Heart right ventricle (tissue), 16 donors: ENCODE measurements at regions not wholly inside any gene's neighbourhood (a gene's known extent, or its start where the extent isn't known, plus 50 kb on each side); places are given as distances from the start of the nearest gene placed in this dataset.

Experiments
- ATAC-seq, 8 donors: fragments of 200-7000 bp; cut with Tn5 transposase; one replicate each; pipeline ENCODE4 v1.9.1; 2020; ENCODE audit warnings: mild to moderate bottlenecking in 8 of 8, moderate library complexity in 8 of 8, moderate number of reproducible peaks in 1 of 8
- DNase-seq, 2 donors: peaks; one replicate each; pipeline ENCODE4 v3.0.0-alpha.2; 2020
- H3K27ac ChIP-seq, 10 donors: fragments of 200-600 bp; sonication (generic) in 2 of 10; one replicate each; pipeline versions ENCODE4 v1.5.0 to v1.8.0; 2020 to 2022; ENCODE audit warnings: mild to moderate bottlenecking in 3 of 10
- H3K27me3 ChIP-seq, 7 donors: fragments of 200-600 bp; one replicate each; pipeline ENCODE4 v1.8.0; 2021 to 2022; ENCODE audit warnings: mild to moderate bottlenecking in 2 of 7
- H3K36me3 ChIP-seq, 9 donors: fragments of 200-600 bp; sonication (generic) in 1 of 9; one replicate each; pipeline versions ENCODE4 v1.5.0 to v1.8.0; 2020 to 2022; ENCODE audit warnings: mild to moderate bottlenecking in 2 of 9
- H3K4me1 ChIP-seq, 9 donors: fragments of 200-600 bp; sonication (generic) in 1 of 9; one replicate each; pipeline versions ENCODE4 v1.5.0 to v1.8.0; 2020 to 2022; ENCODE audit warnings: mild to moderate bottlenecking in 4 of 9
- H3K4me3 ChIP-seq, 10 donors: fragments of 200-600 bp; sonication (generic) in 2 of 10; one replicate each; pipeline versions ENCODE4 v1.5.0 to v1.8.0; 2020 to 2022; ENCODE audit warnings: mild to moderate bottlenecking in 7 of 10, moderate library complexity in 2 of 10
- H3K9me3 ChIP-seq, 11 donors: fragments of 200-600 bp in 10 of 11; sonication (generic) in 2 of 11; one replicate each; pipeline versions ENCODE4 v1.5.0 to v1.8.0; 2013 to 2022; ENCODE audit warnings: mild to moderate bottlenecking in 2 of 11, control low read depth in 1 of 11, moderate library complexity in 1 of 11
- CTCF ChIP-seq, 9 donors: fragments of 200-600 bp; sonication (generic) in 2 of 9; IDR thresholded peaks; one replicate each; pipeline versions ENCODE4 v1.5.0 to v1.8.0; 2021 to 2022; ENCODE audit warnings: antibody characterized with exemption in 9 of 9, mild to moderate bottlenecking in 5 of 9, moderate library complexity in 1 of 9
- WGBS, 2 donors: extraction: QIAGEN DNeasy Blood & Tissue Kit; methylation state at CpG; one replicate each; pipeline ENCODE4 v1.1.7; 2013; ENCODE audit warnings: inconsistent platforms in 1 of 2; 5-methylcytosine and 5-hydroxymethylcytosine counted together
- intact Hi-C, 10 donors: fragments of 100-400 bp; cut with DNase I; formaldehyde crosslinking; loops; one replicate each; pipeline versions ENCODE4 v1.11.1 to v1.14.2; 2022
- donor health status: Arrhythmogenic right ventricular cardiomyopathy.
- donor health status: ischemic (EF 13 %, LVEDD 7.1; RV severe dilation, severe dysfunction).
- donor health status: healthy with polysubstance abuse.
- donor health status: DM: no; HTN: yes; CAD: no.
- donor health status: DM: no; HTN: no; CAD: no.
- donor health status: ischemic (EF 25% LVEDD 6.9; RV normal size, moderate dysfunction).
- donor health status: ischemic (EF 25% LVEDD 5.7; RV mildly dilated, moderate dysfunction).
- donor health status: healthy.
- donor health status: DM: yes; HTN: yes; CAD: no.
- donor health status: Ischemic cardiomyopathy.
- donor health status: ischemic (EF 35%, LVEDD 5.7; RV mildly dilated, moderate dysfunction).
- donor health status: nonischemic (EF 11% LVEDD 7.7; RV severe dilation, severe dysfunction).
- donor health status: DM: yes; HTN: yes; CAD: no.
- donor health status: PGD.
- donor health status: ischemic (EF 29% LVEDD 5.4; RV normal size, mild dysfunction).
- donor health status: nonischemic (EF 23%, LVEDD 6.1; RV moderate dilation, normal function).

- no peaks in the 10 kb centered on the region for H3K36me3 ChIP-seq
- WGBS, 2 donors, result 55 to 65% methylated on average over 2 of the region's 2 CpGs
- H3K4me3 ChIP-seq, result no peak overlapping the region
- no peak overlapping the region for H3K27ac ChIP-seq
- H3K27me3 ChIP-seq, result no peaks in the 10 kb centered on the region
- intact Hi-C loops, result no loop called here
- DNase-seq (no peak), ATAC-seq (no peak)
- no peak for TF ChIP-seq CTCF (IDR thresholded peaks at IDR 0.05)
- peaks cover 0 to 10% (median 0%) of the 10 kb centered on the region in 9 donors for H3K4me1 ChIP-seq
- no peaks in the 10 kb centered on the region for H3K9me3 ChIP-seq
These were observed 149.0 kb upstream of the SGK1 start for GRCh38 chr6:134466771-134467525.

DNA sequence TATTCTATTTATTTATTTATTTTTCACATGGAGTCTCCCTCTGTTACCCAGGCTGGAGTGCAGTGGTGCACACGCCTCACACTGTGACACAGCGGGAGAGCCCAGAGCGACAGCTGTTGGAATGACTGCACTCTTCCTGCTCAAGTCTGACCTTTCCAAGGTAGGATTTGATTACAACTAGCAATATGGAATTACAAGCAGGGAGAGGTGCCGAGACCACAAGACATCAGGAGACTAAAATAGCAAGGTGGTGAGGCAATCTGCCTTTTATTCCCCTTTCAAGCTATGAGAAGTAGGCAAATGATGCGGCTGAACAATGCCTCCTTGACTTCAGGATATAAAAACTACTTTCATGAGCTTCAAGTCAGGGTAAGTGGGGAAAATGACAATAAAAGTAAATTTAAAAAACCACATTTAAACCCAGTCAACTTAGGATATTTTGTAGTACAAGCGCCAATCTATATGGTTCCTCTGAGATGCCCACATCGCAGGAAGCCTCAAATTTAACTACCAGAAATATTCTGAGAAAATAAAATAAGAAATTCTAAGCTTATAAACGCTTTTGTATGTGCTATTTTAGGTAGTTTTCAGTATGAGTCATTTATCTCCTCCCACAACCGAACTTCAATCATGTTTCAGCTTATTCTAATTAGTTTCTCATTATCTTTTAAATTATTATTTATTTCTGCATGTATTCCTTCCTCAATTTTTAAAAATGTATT lies 146.9 kb upstream of the SGK1 start:
- no peak for ATAC-seq
- no peak for TF ChIP-seq CTCF (IDR thresholded peaks at IDR 0.05)
- no peak for DNase-seq
- Histone ChIP-seq H3K36me3 (no peaks in the 10 kb centered on the region), H3K4me3 (no peak overlapping the region), H3K27ac (no peak overlapping the region), H3K27me3 (no peaks in the 10 kb centered on the region), H3K9me3 (no peaks in the 10 kb centered on the region), H3K4me1 (peaks cover 0 to 10% (median 0%) of the 10 kb centered on the region in 9 donors)
- WGBS, 2 donors, result 87 to 90% methylated on average over 9 of the region's 9 CpGs
- intact Hi-C loops, result no loop called here

- 72 to 73% methylated on average over 7 of the region's 7 CpGs for WGBS, 2 donors
- no peak overlapping the region for H3K4me3 ChIP-seq
- peak overlapping the region in 1 of 10 donors; percentile 60 for H3K27ac ChIP-seq
- ATAC-seq (peak in 2 of 8 donors; percentile 65), DNase-seq (no peak)
- intact Hi-C loops, result no loop called here
- H3K36me3 ChIP-seq, result no peaks in the 10 kb centered on the region
- H3K27me3 ChIP-seq, result no peaks in the 10 kb centered on the region
- peaks cover 0 to 10% (median 0%) of the 10 kb centered on the region in 9 donors for H3K4me1 ChIP-seq
- no peaks in the 10 kb centered on the region for H3K9me3 ChIP-seq
- TF ChIP-seq CTCF (IDR thresholded peaks at IDR 0.05), result no peak
These were observed 141.1 kb upstream of the SGK1 start for GRCh38 chr6:134458857-134459657.

DNA sequence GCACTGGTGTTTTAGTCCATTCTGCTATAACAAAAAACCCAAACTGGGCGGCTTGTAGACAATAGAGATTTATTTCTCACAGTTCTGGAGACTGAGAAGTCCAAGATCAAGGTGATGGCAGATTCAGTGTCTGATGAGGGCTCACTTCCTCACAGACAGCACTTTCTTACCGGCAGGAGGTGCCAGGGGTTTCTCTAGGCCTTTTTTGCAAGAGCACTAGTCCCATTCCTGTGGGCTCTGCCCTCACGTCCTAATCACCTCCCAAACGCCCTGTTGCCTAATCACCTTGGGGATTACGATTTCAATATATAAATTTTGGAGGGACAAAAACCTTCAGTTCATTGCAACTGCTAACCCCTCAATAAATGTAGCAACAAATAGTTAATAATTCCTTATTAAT lies 140.0 kb upstream of the SGK1 start:
- intact Hi-C loops, result no loop called here
- DNase-seq (no peak), ATAC-seq (no peak)
- Histone ChIP-seq H3K27ac (no peak overlapping the region), H3K36me3 (no peaks in the 10 kb centered on the region), H3K4me3 (no peak overlapping the region), H3K27me3 (no peaks in the 10 kb centered on the region), H3K9me3 (no peaks in the 10 kb centered on the region), H3K4me1 (peaks cover 0 to 10% (median 0%) of the 10 kb centered on the region in 9 donors)
- 83 to 91% methylated on average over 5 of the region's 5 CpGs for WGBS, 2 donors
- TF ChIP-seq CTCF (IDR thresholded peaks at IDR 0.05), result no peak
